ENCODE measurements at regions not wholly inside any gene's neighbourhood (a gene's known extent, or its start where the extent isn't known, plus 50 kb on each side); places are given as distances from the start of the nearest gene placed in this dataset.

DNA sequence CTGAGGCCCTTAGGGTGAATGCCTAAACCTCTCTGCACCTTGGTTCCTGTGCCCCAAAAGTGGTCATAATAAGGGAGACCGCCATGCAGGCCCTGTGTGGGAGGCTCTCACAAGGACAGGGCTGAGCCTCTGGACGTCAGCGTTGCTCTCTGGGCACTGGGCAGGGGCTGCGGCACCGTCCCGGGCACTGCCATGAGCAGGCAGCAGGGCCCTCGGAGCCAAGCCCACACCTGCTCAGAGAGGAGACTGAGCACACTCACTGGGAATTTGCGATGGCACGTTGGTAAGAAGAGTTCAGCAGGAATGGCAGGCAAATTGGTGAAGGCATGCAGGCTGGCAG lies 123.4 kb downstream of the HMX1 start:
- WGBS (ENCODE audit: insufficient coverage), result 88% methylated on average over 8 of the region's 9 CpGs

DNA sequence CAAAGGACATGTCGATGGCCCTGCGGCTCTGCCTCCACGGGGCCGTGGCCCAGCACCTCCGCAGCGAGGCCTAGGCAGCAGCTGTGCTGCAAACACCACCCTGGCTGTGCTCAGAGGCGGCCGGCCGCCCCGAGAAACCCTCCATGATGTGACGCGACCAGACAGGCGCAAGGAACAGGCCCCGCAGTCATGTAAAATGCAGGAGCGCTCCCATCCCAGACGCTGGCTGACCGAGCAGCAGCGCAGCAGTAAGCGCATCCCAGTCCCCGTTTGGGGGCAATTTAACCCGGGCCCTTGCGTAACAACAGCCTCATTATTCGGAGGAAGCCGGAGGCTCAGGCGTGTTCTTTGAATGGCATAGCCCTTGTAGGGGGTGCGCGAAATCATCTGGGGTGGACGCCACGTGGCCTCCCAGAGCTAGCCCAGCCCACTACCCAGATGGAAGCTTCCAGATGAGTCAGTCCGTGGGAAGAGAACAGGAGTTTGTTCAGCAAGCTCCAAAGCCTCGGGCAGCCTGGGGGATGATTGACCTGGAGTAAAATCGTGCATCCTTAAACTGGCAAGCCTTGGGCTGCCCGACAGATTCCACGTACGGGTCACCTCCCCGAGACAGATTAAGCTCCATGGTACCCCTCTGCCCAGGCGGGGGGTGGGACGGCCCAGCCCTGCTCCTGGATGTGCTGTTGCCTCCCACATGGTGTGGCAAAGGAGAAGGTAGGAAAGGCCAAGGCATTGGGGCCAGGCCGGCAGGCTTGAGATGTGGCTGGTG lies 124.0 kb downstream of the HMX1 start:
- H3K27me3 ChIP-seq (ENCODE audit: control insufficient read depth in 2 of 2, insufficient read depth in 2 of 2, low read length in 2 of 2), result no peaks in the 10 kb centered on the region
- H4K20me1 ChIP-seq (ENCODE audit: insufficient read depth, low read length), result no peaks in the 10 kb centered on the region
- no peak overlapping the region for H3K4me2 ChIP-seq (replicated peaks; ENCODE audit: extremely low read depth, low read length, poor library complexity, severe bottlenecking)
- TF ChIP-seq CTCF (IDR thresholded peaks at IDR 0.05), result no peak
- H3K27ac ChIP-seq (ENCODE audit: low read depth in 1 of 2, low read length in 2 of 2), result no peak overlapping the region
- no peaks in the 10 kb centered on the region for H3K4me1 Mint-ChIP-seq
- peaks cover 0 to 10% (median 4%) of the 10 kb centered on the region in 3 donors for H3K27me3 Mint-ChIP-seq (ENCODE audit: low read depth in 3 of 3)
- H3K36me3 Mint-ChIP-seq, result no peaks in the 10 kb centered on the region
- H3K27ac Mint-ChIP-seq, result no peak overlapping the region
- H3K4me3 Mint-ChIP-seq, result no peak overlapping the region
- no peaks in the 10 kb centered on the region for H3K79me2 ChIP-seq (ENCODE audit: insufficient read depth, low read length)
- peaks cover 0 to 9% (median 3%) of the 10 kb centered on the region in 7 donors for H3K9me3 Mint-ChIP-seq
- H3K9me3 ChIP-seq (replicated peaks in 1 of 2; ENCODE audit: control insufficient read depth in 1 of 2, insufficient read depth in 1 of 2, low read length in 2 of 2), result no peaks in the 10 kb centered on the region
- H3K4me1 ChIP-seq (ENCODE audit: control insufficient read depth in 1 of 2, insufficient read depth in 2 of 2, low read length in 2 of 2), result no peaks in the 10 kb centered on the region
- no peaks in the 10 kb centered on the region for H3K36me3 ChIP-seq (replicated peaks in 1 of 2; ENCODE audit: control insufficient read depth in 1 of 2, insufficient read depth in 2 of 2, low read length in 2 of 2)
- 85% methylated on average over 38 of the region's 39 CpGs for WGBS (ENCODE audit: insufficient coverage)
- intact Hi-C loops (cut with micrococcal nuclease), result no loop called here
- H2AFZ ChIP-seq (ENCODE audit: insufficient read depth, low read depth, low read length, poor library complexity, severe bottlenecking), result no peak overlapping the region
- H3K9ac ChIP-seq (ENCODE audit: insufficient read depth, low read length, poor library complexity, severe bottlenecking), result no peak overlapping the region
- H3K4me3 ChIP-seq (replicated peaks in 1 of 3; ENCODE audit: low read depth in 2 of 3, low read length in 3 of 3), result no peak overlapping the region
- DNase-seq, result no peak

More for the DNA sequence above, 123.4 kb downstream of the HMX1 start:
- Mint-ChIP-seq H3K9me3 (peaks cover 0 to 9% (median 3%) of the 10 kb centered on the region in 7 donors), H3K36me3 (no peaks in the 10 kb centered on the region), H3K4me3 (no peak overlapping the region), H3K27ac (no peak overlapping the region), H3K4me1 (no peaks in the 10 kb centered on the region), H3K27me3 (ENCODE audit: low read depth in 3 of 3) (peaks cover 0 to 10% (median 5%) of the 10 kb centered on the region in 3 donors)
- H3K27me3 ChIP-seq (ENCODE audit: control insufficient read depth in 2 of 2, insufficient read depth in 2 of 2, low read length in 2 of 2), result no peaks in the 10 kb centered on the region
- H3K79me2 ChIP-seq (ENCODE audit: insufficient read depth, low read length), result no peaks in the 10 kb centered on the region
- H2AFZ ChIP-seq (ENCODE audit: insufficient read depth, low read depth, low read length, poor library complexity, severe bottlenecking), result no peak overlapping the region
- no peaks in the 10 kb centered on the region for H3K4me1 ChIP-seq (ENCODE audit: control insufficient read depth in 1 of 2, insufficient read depth in 2 of 2, low read length in 2 of 2)
- H3K9ac ChIP-seq (ENCODE audit: insufficient read depth, low read length, poor library complexity, severe bottlenecking), result no peak overlapping the region
- H3K27ac ChIP-seq (ENCODE audit: low read depth in 1 of 2, low read length in 2 of 2), result no peak overlapping the region
- H4K20me1 ChIP-seq (ENCODE audit: insufficient read depth, low read length), result no peaks in the 10 kb centered on the region
- TF ChIP-seq CTCF (IDR thresholded peaks at IDR 0.05), result no peak
- H3K4me2 ChIP-seq (replicated peaks; ENCODE audit: extremely low read depth, low read length, poor library complexity, severe bottlenecking), result no peak overlapping the region
- no peaks in the 10 kb centered on the region for H3K36me3 ChIP-seq (replicated peaks in 1 of 2; ENCODE audit: control insufficient read depth in 1 of 2, insufficient read depth in 2 of 2, low read length in 2 of 2)
- intact Hi-C loops (cut with micrococcal nuclease), result no loop called here
- H3K4me3 ChIP-seq (replicated peaks in 1 of 3; ENCODE audit: low read depth in 2 of 3, low read length in 3 of 3), result no peak overlapping the region
- DNase-seq, result no peak
- no peaks in the 10 kb centered on the region for H3K9me3 ChIP-seq (replicated peaks in 1 of 2; ENCODE audit: control insufficient read depth in 1 of 2, insufficient read depth in 1 of 2, low read length in 2 of 2)
